ENCODE measurements at regions not wholly inside any gene's neighbourhood (a gene's known extent, or its start where the extent isn't known, plus 50 kb on each side); places are given as distances from the start of the nearest gene placed in this dataset.
A peak's percentile ranks its signal among the peaks of the same experiment; 100 is the strongest.

DNA sequence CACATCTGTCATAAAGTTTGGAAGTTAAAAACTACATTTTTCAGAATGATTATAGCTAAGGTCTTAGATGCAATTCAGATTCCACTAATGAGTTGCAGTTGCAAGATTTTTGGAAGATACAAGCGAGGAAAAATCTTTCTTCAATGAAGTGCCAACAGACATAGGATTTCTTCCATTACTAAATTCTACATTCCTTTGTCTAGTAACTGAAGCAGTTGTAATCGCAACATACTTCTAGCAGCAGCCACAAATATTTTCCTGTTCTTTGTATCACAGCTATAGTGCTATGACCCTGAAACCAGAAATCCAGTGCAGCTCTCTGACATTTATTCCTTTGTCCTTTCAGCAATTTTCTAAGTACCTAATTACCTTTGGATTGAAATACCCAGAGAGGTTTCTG lies 225.2 kb upstream of the SLIT2 start:
- Mint-ChIP-seq H3K36me3 (ENCODE audit: low read depth) (no peaks in the 10 kb centered on the region), H3K27me3 (ENCODE audit: insufficient read depth) (no peaks in the 10 kb centered on the region), H3K27ac (no peak overlapping the region), H3K4me3 (no peak overlapping the region), H3K4me1 (ENCODE audit: low read depth) (peaks cover 44% of the 10 kb centered on the region), H3K9me3 (peaks cover 5% of the 10 kb centered on the region; the same call in 1 of the 2 replicates)
- TF ChIP-seq, protein P1, sequence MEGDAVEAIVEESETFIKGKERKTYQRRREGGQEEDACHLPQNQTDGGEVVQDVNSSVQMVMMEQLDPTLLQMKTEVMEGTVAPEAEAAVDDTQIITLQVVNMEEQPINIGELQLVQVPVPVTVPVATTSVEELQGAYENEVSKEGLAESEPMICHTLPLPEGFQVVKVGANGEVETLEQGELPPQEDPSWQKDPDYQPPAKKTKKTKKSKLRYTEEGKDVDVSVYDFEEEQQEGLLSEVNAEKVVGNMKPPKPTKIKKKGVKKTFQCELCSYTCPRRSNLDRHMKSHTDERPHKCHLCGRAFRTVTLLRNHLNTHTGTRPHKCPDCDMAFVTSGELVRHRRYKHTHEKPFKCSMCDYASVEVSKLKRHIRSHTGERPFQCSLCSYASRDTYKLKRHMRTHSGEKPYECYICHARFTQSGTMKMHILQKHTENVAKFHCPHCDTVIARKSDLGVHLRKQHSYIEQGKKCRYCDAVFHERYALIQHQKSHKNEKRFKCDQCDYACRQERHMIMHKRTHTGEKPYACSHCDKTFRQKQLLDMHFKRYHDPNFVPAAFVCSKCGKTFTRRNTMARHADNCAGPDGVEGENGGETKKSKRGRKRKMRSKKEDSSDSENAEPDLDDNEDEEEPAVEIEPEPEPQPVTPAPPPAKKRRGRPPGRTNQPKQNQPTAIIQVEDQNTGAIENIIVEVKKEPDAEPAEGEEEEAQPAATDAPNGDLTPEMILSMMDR (IDR thresholded peaks at IDR 0.05), result no peak
- peak; percentile 25 for DNase-seq

GRCh38 chr4:20022471-20022870 lies 229.2 kb upstream of the SLIT2 start:
- DNase-seq, result no peak
- Mint-ChIP-seq H3K4me3 (no peak overlapping the region), H3K36me3 (ENCODE audit: low read depth) (no peaks in the 10 kb centered on the region), H3K27me3 (ENCODE audit: insufficient read depth) (no peaks in the 10 kb centered on the region), H3K9me3 (peaks cover 5% of the 10 kb centered on the region; the same call in 1 of the 2 replicates), H3K4me1 (ENCODE audit: low read depth) (peaks cover 41% of the 10 kb centered on the region), H3K27ac (no peak overlapping the region)
- TF ChIP-seq, protein P1 (IDR thresholded peaks at IDR 0.05), result no peak

DNA sequence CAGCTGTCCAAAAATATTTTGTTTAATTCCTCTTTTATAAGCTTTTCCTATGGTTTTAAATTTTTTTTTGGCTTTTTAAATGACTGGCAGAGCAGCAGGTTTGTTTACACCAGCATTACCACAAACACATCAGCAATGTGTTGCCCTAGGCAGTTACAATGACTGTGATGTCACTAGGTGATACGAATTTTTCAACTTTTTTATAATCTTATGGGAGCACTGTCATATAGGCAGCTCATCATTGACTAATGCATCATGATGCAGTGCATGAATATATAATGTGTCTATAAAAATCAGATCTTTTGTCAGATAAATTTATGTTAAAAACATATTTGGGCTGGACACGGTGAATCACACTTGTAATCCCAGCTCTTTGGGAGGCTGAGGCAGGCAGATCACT lies 231.6 kb upstream of the SLIT2 start:
- Mint-ChIP-seq H3K27ac (peak overlapping the region; percentile 25), H3K27me3 (ENCODE audit: insufficient read depth) (no peaks in the 10 kb centered on the region; the same call in 1 of the 2 replicates), H3K4me1 (ENCODE audit: low read depth) (peaks cover 49% of the 10 kb centered on the region), H3K9me3 (peaks cover 5% of the 10 kb centered on the region; the same call in 1 of the 2 replicates), H3K4me3 (no peak overlapping the region), H3K36me3 (ENCODE audit: low read depth) (no peaks in the 10 kb centered on the region)
- DNase-seq, result no peak
- TF ChIP-seq, protein P1 (IDR thresholded peaks at IDR 0.05), result no peak

DNA sequence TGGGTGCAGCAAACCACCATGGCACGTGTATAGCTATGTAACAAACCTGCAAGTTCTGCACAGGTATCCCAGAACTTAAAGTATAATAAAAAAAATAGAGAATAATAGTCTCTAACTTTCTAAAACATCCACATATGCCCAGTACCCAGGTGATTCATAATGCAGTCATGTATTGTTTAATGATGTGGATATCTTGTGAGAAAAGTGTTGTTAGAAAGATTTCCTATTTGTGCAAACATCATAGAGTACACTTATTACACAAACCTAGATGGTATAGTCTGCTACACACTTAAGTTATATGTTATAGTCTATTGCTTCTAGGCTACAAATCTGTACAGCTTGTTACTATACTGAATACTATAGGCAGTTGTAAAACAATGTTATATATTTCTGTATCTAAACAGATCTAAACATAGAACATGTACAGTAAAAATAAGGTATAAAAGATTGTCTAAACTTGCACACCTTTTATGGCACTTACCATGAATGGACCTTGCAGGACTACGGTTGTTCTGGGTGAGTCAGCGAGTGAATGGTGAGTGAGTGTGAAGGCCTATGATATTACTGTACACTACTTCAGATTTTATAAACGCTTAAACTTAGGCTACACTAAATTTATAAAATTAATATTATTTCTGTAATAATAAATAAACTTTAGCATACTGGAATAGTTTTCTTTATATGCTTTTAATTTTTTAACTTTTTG lies 232.2 kb upstream of the SLIT2 start:
- Mint-ChIP-seq H3K4me3 (no peak overlapping the region), H3K27ac (no peak overlapping the region), H3K4me1 (ENCODE audit: low read depth) (peaks cover 52% of the 10 kb centered on the region), H3K27me3 (ENCODE audit: insufficient read depth) (no peaks in the 10 kb centered on the region; the same call in 1 of the 2 replicates), H3K36me3 (ENCODE audit: low read depth) (no peaks in the 10 kb centered on the region), H3K9me3 (peaks cover 5% of the 10 kb centered on the region; the same call in 1 of the 2 replicates)
- DNase-seq, result no peak
- TF ChIP-seq, protein P1 (IDR thresholded peaks at IDR 0.05), result no peak

DNA sequence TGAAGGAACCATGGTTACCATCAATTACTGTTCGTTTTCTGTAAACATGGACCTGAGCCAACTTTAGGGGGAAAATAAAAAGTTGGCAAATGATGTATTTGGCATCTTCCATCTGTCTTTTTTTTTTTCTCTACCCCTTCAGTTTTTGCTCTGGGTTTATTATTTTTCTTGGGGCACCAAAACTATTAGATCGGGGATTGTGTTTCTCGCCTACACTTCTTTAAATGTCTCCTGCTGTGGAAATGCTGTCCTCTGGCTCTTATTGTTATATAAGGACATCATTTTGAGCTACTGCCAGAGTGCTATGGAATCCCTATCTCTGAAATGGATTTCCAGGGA lies 234.0 kb upstream of the SLIT2 start:
- Mint-ChIP-seq H3K4me3 (peak overlapping the region; percentile 9; the same call in 1 of the 2 replicates), H3K9me3 (no peaks in the 10 kb centered on the region), H3K27ac (peak overlapping the region; percentile 73), H3K27me3 (ENCODE audit: insufficient read depth) (no peaks in the 10 kb centered on the region; the same call in 1 of the 2 replicates), H3K4me1 (ENCODE audit: low read depth) (peaks cover 52% of the 10 kb centered on the region), H3K36me3 (ENCODE audit: low read depth) (no peaks in the 10 kb centered on the region)
- TF ChIP-seq, protein P1 (IDR thresholded peaks at IDR 0.05), result no peak
- DNase-seq, result no peak
